Loucy (cell line): ENCODE measurements at regions not wholly inside any gene's neighbourhood (a gene's known extent, or its start where the extent isn't known, plus 50 kb on each side); places are given as distances from the start of the nearest gene placed in this dataset.

Source experiments
- CTCF ChIP-seq: fragments of 200-600 bp; sonication (generic); conservative IDR thresholded peaks from 2 replicates; pipeline ENCODE4 v1.5.1; 2014; ENCODE audit warnings: mild to moderate bottlenecking, antibody characterized with exemption, low read length
- EZH2phosphoT487 ChIP-seq: fragments of 200-600 bp; IDR thresholded peaks from 2 replicates; pipeline ENCODE4 v1.6.1; 2018; ENCODE audit warnings: antibody characterized with exemption, mild to moderate bottlenecking, moderate library complexity, borderline replicate concordance

- TF ChIP-seq CTCF (no peak), EZH2phosphoT487 (no peak)
These were observed 324.1 kb upstream of the DIPK2B start for GRCh38 chrX:45524805-45525204.
